Fibroblast of lung (primary cell): ENCODE measurements at regions not wholly inside any gene's neighbourhood (a gene's known extent, or its start where the extent isn't known, plus 50 kb on each side); places are given as distances from the start of the nearest gene placed in this dataset.

Experiments used
- CTCF ChIP-seq, 2 donors: IDR thresholded peaks in 1 of 2; conservative IDR thresholded peaks in 1 of 2; 1 replicate in 1 of 2; 2 replicates in 1 of 2; pipeline ENCODE4 v1.5.1; 2011 to 2012; ENCODE audit warnings: low read length in 2 of 2, control low read depth in 1 of 2, inconsistent platforms in 1 of 2, low read depth in 1 of 2, mild to moderate bottlenecking in 1 of 2
- EZH2 ChIP-seq: IDR thresholded peaks from 2 replicates; pipeline ENCODE4 v1.5.1; 2012; ENCODE audit warnings: low read length, control low read depth, mild to moderate bottlenecking; ENCODE audit errors: missing control alignments

- TF ChIP-seq CTCF (conservative IDR thresholded peaks at IDR 0.05 in 1 of 2, IDR thresholded peaks at IDR 0.05 in 1 of 2; ENCODE audit: low read depth in 1 of 2, low read length in 2 of 2) (no peak), EZH2 (no peak)
Observed at GRCh38 chr3:146953511-146953981, 348.4 kb upstream of the PLSCR5 start.
